Nephron progenitor cell (in vitro differentiated cells): ENCODE measurements at regions not wholly inside any gene's neighbourhood (a gene's known extent, or its start where the extent isn't known, plus 50 kb on each side); places are given as distances from the start of the nearest gene placed in this dataset.

Source experiments
- DNase-seq: peaks from one replicate; pipeline ENCODE4 v3.0.0; 2021
- H3K27ac Mint-ChIP-seq: 2 replicates; pipeline ENCODE4 v1.8.0; 2021; ENCODE audit warnings: mild to moderate bottlenecking, moderate library complexity, mixed read lengths
- H3K27me3 Mint-ChIP-seq: 2 replicates; pipeline ENCODE4 v1.8.0; 2021; ENCODE audit warnings: mild to moderate bottlenecking, low read depth, mixed read lengths; ENCODE audit not compliant: poor library complexity
- H3K36me3 Mint-ChIP-seq: 2 replicates; pipeline ENCODE4 v1.8.0; 2021; ENCODE audit warnings: low read depth, mixed read lengths
- H3K4me1 Mint-ChIP-seq: 2 replicates; pipeline ENCODE4 v1.8.0; 2021; ENCODE audit warnings: mixed read lengths
- H3K4me3 Mint-ChIP-seq: 2 replicates; pipeline ENCODE4 v1.8.0; 2021; ENCODE audit warnings: mild to moderate bottlenecking, moderate library complexity, mixed read lengths
- H3K9me3 Mint-ChIP-seq: 2 replicates; pipeline ENCODE4 v1.8.0; 2021; ENCODE audit warnings: mild to moderate bottlenecking, moderate library complexity, mixed read lengths
- TF ChIP-seq, protein P1 (sequence below): fragments of 200-600 bp; sonication (generic); IDR thresholded peaks from 2 replicates; pipeline ENCODE4 v1.5.0; 2021; ENCODE audit warnings: antibody characterized with exemption

DNA sequence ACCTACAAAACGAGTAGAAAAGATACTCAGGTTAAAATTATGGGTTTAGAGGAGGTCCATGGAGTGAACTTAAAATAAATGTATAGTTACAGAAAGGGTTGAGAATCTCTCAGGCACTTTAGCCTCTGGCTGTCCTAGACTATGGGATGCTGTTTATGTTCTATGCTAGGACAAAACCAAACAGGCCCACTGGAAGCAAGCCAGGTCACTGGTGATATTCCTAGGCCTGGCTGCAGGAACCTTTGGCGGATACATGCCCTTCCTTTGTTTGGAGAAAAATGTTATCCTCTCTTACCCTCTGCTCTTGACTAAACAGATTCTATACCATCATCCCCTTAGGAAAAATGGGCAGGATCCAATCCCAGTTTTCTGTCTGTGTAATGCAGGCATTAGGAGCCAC lies 90.7 kb upstream of the DUSP10 start:
- TF ChIP-seq, protein P1, sequence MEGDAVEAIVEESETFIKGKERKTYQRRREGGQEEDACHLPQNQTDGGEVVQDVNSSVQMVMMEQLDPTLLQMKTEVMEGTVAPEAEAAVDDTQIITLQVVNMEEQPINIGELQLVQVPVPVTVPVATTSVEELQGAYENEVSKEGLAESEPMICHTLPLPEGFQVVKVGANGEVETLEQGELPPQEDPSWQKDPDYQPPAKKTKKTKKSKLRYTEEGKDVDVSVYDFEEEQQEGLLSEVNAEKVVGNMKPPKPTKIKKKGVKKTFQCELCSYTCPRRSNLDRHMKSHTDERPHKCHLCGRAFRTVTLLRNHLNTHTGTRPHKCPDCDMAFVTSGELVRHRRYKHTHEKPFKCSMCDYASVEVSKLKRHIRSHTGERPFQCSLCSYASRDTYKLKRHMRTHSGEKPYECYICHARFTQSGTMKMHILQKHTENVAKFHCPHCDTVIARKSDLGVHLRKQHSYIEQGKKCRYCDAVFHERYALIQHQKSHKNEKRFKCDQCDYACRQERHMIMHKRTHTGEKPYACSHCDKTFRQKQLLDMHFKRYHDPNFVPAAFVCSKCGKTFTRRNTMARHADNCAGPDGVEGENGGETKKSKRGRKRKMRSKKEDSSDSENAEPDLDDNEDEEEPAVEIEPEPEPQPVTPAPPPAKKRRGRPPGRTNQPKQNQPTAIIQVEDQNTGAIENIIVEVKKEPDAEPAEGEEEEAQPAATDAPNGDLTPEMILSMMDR: no peak
- Mint-ChIP-seq H3K36me3 (no peaks in the 10 kb centered on the region), H3K9me3 (no peaks in the 10 kb centered on the region), H3K4me3 (no peak overlapping the region), H3K27me3 (peaks cover 21% of the 10 kb centered on the region), H3K27ac (no peak overlapping the region), H3K4me1 (peaks cover 8% of the 10 kb centered on the region)
- no peak for DNase-seq

DNA sequence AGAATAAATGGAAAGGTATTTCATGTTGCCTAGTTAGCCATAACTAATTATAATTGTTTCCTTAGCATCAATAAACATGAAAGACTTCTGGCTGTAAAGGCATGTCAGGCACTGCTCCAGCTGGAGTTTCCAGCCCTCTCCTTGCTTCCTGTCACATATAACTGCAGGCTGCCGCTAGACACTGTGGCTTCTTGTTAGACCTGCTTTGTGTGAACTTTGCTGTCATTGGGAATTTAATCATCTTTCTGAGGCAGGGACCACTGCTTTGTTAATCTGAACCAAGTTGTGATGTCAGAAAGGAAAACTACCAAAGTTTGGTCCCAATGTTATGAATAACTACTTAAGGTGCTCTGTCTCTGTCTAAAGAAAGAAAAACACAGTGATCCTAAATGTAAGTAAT lies 90.3 kb upstream of the DUSP10 start:
- Mint-ChIP-seq H3K27ac (no peak overlapping the region), H3K4me3 (no peak overlapping the region), H3K27me3 (peaks cover 23% of the 10 kb centered on the region), H3K36me3 (no peaks in the 10 kb centered on the region), H3K9me3 (no peaks in the 10 kb centered on the region), H3K4me1 (peaks cover 8% of the 10 kb centered on the region)
- no peak for DNase-seq
- TF ChIP-seq, protein P1: no peak

DNA sequence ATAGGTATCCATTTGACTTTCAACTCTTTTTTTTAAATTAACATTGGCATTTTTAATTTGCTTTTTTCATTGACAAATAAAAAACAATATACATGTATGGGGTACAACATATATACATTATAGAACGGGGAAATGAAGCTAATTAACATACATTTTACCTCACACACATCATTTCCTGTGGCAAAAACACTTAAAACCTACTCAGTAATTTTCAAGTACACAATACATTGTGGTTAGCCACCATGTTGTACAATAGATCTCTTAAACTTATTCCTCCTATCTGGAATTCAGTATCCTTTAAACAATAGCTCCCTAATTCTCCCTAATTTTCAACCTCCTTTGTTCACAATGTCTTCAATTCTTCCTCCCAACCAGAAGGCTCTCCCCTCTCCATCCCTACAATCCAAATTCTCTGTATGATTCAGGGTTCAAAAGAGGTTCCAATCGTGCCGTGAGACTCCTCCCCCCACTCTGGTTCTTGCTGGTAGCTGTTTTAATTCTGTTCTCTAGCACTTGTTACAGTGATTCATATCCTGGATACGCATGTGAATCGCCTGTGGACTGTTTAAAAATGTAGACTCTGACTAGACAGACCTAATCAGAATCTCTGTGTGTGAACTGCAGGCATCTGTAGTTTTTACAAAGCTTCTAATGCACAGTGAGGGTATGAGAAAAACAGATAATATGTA lies 87.6 kb upstream of the DUSP10 start:
- Mint-ChIP-seq H3K4me1 (no peaks in the 10 kb centered on the region), H3K9me3 (peaks cover 3% of the 10 kb centered on the region), H3K4me3 (no peak overlapping the region), H3K27ac (no peak overlapping the region), H3K36me3 (no peaks in the 10 kb centered on the region), H3K27me3 (peaks cover 32% of the 10 kb centered on the region)
- TF ChIP-seq, protein P1: no peak
- no peak for DNase-seq

DNA sequence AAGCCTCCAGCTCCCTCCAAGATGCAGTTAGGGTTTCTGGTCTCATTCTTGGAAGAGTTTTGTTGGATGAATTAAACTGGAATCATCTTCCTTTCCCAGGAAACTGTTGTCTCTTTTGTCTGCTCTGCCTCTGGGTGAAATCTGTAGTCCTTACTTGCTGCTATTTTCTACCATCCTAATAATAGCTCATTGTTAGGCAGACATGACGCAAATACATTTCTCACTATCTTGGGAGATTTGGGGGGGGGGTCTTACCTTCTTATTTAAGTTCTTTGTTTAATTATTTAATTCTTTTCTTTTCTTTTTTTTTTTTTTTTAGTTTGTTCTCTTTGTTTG lies 85.4 kb upstream of the DUSP10 start:
- Mint-ChIP-seq H3K4me1 (no peaks in the 10 kb centered on the region), H3K4me3 (no peak overlapping the region), H3K36me3 (no peaks in the 10 kb centered on the region), H3K27me3 (peaks cover 40% of the 10 kb centered on the region), H3K27ac (no peak overlapping the region), H3K9me3 (peaks cover 3% of the 10 kb centered on the region)
- DNase-seq: no peak
- TF ChIP-seq, protein P1: no peak

DNA sequence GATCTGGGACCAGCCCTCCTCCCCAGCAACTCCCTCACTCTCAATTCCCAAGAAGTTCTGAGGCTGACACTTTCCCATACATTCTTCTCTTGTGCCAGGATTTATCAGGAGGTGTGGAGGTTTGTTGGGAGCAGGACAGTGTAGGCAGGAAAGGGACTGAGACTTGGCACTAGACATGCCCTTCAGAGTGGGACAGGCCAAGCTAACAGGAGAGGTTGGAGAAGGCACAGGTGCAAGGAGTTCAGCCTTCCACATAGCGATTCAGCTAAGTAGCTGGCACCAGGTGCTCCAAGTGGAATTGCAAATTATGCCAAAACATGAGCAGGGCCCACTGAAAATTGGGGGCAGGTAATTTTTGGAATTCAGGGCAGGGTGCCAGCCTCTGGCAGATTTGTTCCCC lies 83.0 kb upstream of the DUSP10 start:
- Mint-ChIP-seq H3K27ac (no peak overlapping the region), H3K27me3 (peaks cover 37% of the 10 kb centered on the region), H3K36me3 (no peaks in the 10 kb centered on the region), H3K4me1 (no peaks in the 10 kb centered on the region), H3K9me3 (peaks cover 3% of the 10 kb centered on the region), H3K4me3 (no peak overlapping the region)
- no peak for DNase-seq
- TF ChIP-seq, protein P1: no peak

DNA sequence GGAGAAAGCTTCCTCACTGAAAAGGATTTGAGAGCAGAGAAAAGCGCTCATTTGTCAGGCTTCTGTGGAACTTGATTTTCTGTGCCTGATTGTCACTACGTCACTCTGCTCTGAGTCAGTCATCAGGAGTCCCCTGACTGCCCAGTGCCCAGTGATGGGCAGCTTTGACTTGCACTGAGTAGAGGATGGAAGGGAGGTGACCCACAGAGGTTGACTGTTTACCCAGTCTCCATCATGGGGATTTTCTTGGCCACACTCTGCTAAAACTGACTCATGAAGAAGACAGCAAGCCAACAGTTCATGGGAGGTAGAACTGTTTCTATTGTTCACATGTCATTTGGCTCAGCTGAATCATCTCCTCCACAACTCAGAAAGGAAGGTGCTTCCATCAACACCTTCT lies 82.1 kb upstream of the DUSP10 start:
- Mint-ChIP-seq H3K4me1 (no peaks in the 10 kb centered on the region), H3K4me3 (no peak overlapping the region), H3K9me3 (peaks cover 3% of the 10 kb centered on the region), H3K27me3 (peaks cover 37% of the 10 kb centered on the region), H3K36me3 (no peaks in the 10 kb centered on the region), H3K27ac (no peak overlapping the region)
- TF ChIP-seq, protein P1: no peak
- DNase-seq: no peak
